WTC11 (cell line): ENCODE measurements at regions not wholly inside any gene's neighbourhood (a gene's known extent, or its start where the extent isn't known, plus 50 kb on each side); places are given as distances from the start of the nearest gene placed in this dataset.

Source experiments
- ATAC-seq: fragments of 200-7000 bp; cut with Tn5 transposase; 2 replicates; pipeline ENCODE4 v1.10.0; 2021; ENCODE audit warnings: mild to moderate bottlenecking, moderate library complexity
- CTCF ChIA-PET: fragments of 300-600 bp; sonication (Branson Sonifier 250); formaldehyde crosslinking; loops from one replicate; lab custom pipeline; 2021; ENCODE audit warnings: antibody characterized with exemption; lab: Charles Lee
- POLR2A ChIA-PET: fragments of 350-600 bp; sonication (Branson Sonifier 250); formaldehyde crosslinking; loops from one replicate; lab custom pipeline; 2021; ENCODE audit warnings: antibody characterized with exemption; lab: Charles Lee
- DNase-seq: peaks from one replicate; pipeline ENCODE4 v3.0.0; 2021; ENCODE audit warnings: low spot score
- H3K27ac Mint-ChIP-seq: 2 replicates; pipeline ENCODE4 v1.8.0; 2021; ENCODE audit warnings: mixed read lengths
- H3K27me3 Mint-ChIP-seq: 2 replicates; pipeline ENCODE4 v1.8.0; 2021; ENCODE audit warnings: low read depth, mild to moderate bottlenecking, moderate library complexity, mixed read lengths
- H3K36me3 Mint-ChIP-seq: 2 replicates; pipeline ENCODE4 v1.8.0; 2021; ENCODE audit warnings: mixed read lengths
- H3K4me1 Mint-ChIP-seq: 2 replicates; pipeline ENCODE4 v1.8.0; 2022; ENCODE audit warnings: mixed read lengths
- H3K4me3 Mint-ChIP-seq: 2 replicates; pipeline ENCODE4 v1.8.0; 2021; ENCODE audit warnings: mild to moderate bottlenecking, moderate library complexity, mixed read lengths
- H3K9me3 Mint-ChIP-seq: 2 replicates; pipeline ENCODE4 v1.8.0; 2021; ENCODE audit warnings: mixed read lengths
- E2F1 ChIP-seq: sonication (generic); formaldehyde crosslinking; IDR thresholded peaks from 2 replicates; pipeline ENCODE4 v1.8.0; 2022; ENCODE audit warnings: mild to moderate bottlenecking, missing genetic modification reagents
- ERG ChIP-seq: fragments of 250-450 bp; sonication (Bioruptor Pico); IDR thresholded peaks from 2 replicates; pipeline ENCODE4 v1.8.0; 2021; ENCODE audit warnings: mild to moderate bottlenecking
- FOXJ3 ChIP-seq: sonication (generic); formaldehyde crosslinking; IDR thresholded peaks from 2 replicates; pipeline ENCODE4 v1.9.0; 2021; ENCODE audit warnings: missing genetic modification reagents, mild to moderate bottlenecking, borderline replicate concordance
- JAZF1 ChIP-seq: fragments of 250-450 bp; sonication (Bioruptor Pico); IDR thresholded peaks from 2 replicates; pipeline ENCODE4 v1.9.0; 2021; ENCODE audit warnings: moderate library complexity, mild to moderate bottlenecking, inconsistent platforms
- KAT7 ChIP-seq: sonication (generic); formaldehyde crosslinking; IDR thresholded peaks from 2 replicates; pipeline ENCODE4 v1.8.1; 2023; ENCODE audit warnings: missing genetic modification reagents, mild to moderate bottlenecking, borderline replicate concordance
- NR1H2 ChIP-seq: sonication (generic); formaldehyde crosslinking; IDR thresholded peaks from 2 replicates; pipeline ENCODE4 v1.9.0; 2021; ENCODE audit warnings: mild to moderate bottlenecking, moderate library complexity, missing genetic modification reagents
- PRRX2 ChIP-seq: fragments of 250-450 bp; sonication (Bioruptor Pico); IDR thresholded peaks from 2 replicates; pipeline ENCODE4 v1.8.0; 2021; ENCODE audit warnings: mild to moderate bottlenecking
- TEAD1 ChIP-seq: sonication (generic); formaldehyde crosslinking; IDR thresholded peaks from 2 replicates; pipeline ENCODE4 v1.8.0; 2022; ENCODE audit warnings: mild to moderate bottlenecking, missing genetic modification reagents
- ZBTB43 ChIP-seq: sonication (generic); formaldehyde crosslinking; IDR thresholded peaks from 2 replicates; pipeline ENCODE4 v1.8.1; 2023; ENCODE audit warnings: mild to moderate bottlenecking, missing genetic modification reagents
- ZNF396 ChIP-seq: fragments of 250-450 bp; sonication (Bioruptor Pico); IDR thresholded peaks from 2 replicates; pipeline ENCODE4 v1.8.0; 2021; ENCODE audit warnings: mild to moderate bottlenecking, moderate library complexity, borderline replicate concordance
- ZNF416 ChIP-seq: fragments of 250-450 bp; sonication (Bioruptor Pico); IDR thresholded peaks from 2 replicates; pipeline ENCODE4 v1.9.0; 2021; ENCODE audit warnings: mild to moderate bottlenecking, inconsistent platforms
- TF ChIP-seq, protein P1 (sequence below): sonication (generic); formaldehyde crosslinking; IDR thresholded peaks from 2 replicates; pipeline ENCODE4 v1.8.1; 2022; ENCODE audit warnings: mild to moderate bottlenecking, missing genetic modification reagents, moderate library complexity, borderline replicate concordance
- TF ChIP-seq, protein P2 (sequence below): sonication (generic); formaldehyde crosslinking; IDR thresholded peaks from 2 replicates; pipeline ENCODE4 v1.8.1; 2023; ENCODE audit warnings: mild to moderate bottlenecking, missing genetic modification reagents
- TF ChIP-seq, protein P3 (sequence below): sonication (generic); formaldehyde crosslinking; IDR thresholded peaks from 2 replicates; pipeline ENCODE4 v1.8.0; 2022; ENCODE audit warnings: mild to moderate bottlenecking, missing genetic modification reagents
- TF ChIP-seq, protein P4 (sequence below): sonication (generic); formaldehyde crosslinking; IDR thresholded peaks from 2 replicates; pipeline ENCODE4 v1.8.0; 2022; ENCODE audit warnings: missing genetic modification reagents
- TF ChIP-seq, protein P5 (sequence below): sonication (generic); formaldehyde crosslinking; IDR thresholded peaks from 2 replicates; pipeline ENCODE4 v1.8.0; 2022; ENCODE audit warnings: mild to moderate bottlenecking, missing genetic modification reagents

DNA sequence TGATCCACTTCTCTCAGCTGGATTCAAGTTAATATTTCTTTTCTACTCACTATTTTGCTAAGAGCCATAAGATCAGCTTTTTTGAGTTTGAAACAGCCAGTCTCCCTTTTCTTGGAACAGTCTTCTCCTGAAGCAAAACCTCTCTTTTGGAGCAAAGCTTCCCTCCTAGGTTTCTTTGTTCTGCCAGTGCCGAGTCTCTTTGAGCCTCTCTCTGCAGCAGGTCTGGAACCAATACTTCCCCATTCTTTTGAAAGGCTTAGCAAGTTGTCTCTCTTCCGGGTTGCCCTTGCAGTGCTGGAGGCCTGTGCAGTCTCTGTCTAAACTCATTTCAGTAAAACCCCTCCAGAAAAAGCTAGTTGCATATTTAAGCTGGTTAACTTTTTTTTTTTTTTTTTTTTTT is 454.8 kb downstream of the NOVA1 start:
- no peak overlapping the region for H3K4me3 Mint-ChIP-seq
- ATAC-seq (peak; percentile 41), DNase-seq (no peak)
- H3K27me3 Mint-ChIP-seq, result no peaks in the 10 kb centered on the region
- H3K36me3 Mint-ChIP-seq, result no peaks in the 10 kb centered on the region
- ChIA-PET CTCF (interaction anchor here (0.9 kb wide), 1 partner anchor 21 kb away, joined by 3 read pairs; no protein-coding TSS in a partner anchor), POLR2A (interaction anchor here (0.6 to 0.7 kb wide), 2 partner anchors 27 to 797 kb away, joined by 5 read pairs; no protein-coding TSS in a partner anchor)
- peaks cover 8% of the 10 kb centered on the region for H3K4me1 Mint-ChIP-seq
- no peak overlapping the region for H3K27ac Mint-ChIP-seq
- H3K9me3 Mint-ChIP-seq, result no peaks in the 10 kb centered on the region
- TF ChIP-seq, protein P1, sequence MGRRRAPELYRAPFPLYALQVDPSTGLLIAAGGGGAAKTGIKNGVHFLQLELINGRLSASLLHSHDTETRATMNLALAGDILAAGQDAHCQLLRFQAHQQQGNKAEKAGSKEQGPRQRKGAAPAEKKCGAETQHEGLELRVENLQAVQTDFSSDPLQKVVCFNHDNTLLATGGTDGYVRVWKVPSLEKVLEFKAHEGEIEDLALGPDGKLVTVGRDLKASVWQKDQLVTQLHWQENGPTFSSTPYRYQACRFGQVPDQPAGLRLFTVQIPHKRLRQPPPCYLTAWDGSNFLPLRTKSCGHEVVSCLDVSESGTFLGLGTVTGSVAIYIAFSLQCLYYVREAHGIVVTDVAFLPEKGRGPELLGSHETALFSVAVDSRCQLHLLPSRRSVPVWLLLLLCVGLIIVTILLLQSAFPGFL, result no peak
- TF ChIP-seq FOXJ3 (CRISPR knock-in tag), result no peak
- TF ChIP-seq ZNF396 (CRISPR knock-in tag), result no peak
- TF ChIP-seq ZBTB43, result no peak
- no peak for TF ChIP-seq TEAD1 (CRISPR knock-in tag)
- TF ChIP-seq JAZF1 (CRISPR knock-in tag), result no peak
- no peak for TF ChIP-seq PRRX2
- no peak for TF ChIP-seq NR1H2 (CRISPR knock-in tag)
- TF ChIP-seq ERG (CRISPR knock-in tag), result no peak
- TF ChIP-seq, protein P2, sequence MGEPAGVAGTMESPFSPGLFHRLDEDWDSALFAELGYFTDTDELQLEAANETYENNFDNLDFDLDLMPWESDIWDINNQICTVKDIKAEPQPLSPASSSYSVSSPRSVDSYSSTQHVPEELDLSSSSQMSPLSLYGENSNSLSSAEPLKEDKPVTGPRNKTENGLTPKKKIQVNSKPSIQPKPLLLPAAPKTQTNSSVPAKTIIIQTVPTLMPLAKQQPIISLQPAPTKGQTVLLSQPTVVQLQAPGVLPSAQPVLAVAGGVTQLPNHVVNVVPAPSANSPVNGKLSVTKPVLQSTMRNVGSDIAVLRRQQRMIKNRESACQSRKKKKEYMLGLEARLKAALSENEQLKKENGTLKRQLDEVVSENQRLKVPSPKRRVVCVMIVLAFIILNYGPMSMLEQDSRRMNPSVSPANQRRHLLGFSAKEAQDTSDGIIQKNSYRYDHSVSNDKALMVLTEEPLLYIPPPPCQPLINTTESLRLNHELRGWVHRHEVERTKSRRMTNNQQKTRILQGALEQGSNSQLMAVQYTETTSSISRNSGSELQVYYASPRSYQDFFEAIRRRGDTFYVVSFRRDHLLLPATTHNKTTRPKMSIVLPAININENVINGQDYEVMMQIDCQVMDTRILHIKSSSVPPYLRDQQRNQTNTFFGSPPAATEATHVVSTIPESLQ, result no peak
- no peak for TF ChIP-seq E2F1 (CRISPR knock-in tag)
- no peak for TF ChIP-seq ZNF416 (CRISPR knock-in tag)
- TF ChIP-seq KAT7 (CRISPR knock-in tag), result no peak
- TF ChIP-seq, protein P3, sequence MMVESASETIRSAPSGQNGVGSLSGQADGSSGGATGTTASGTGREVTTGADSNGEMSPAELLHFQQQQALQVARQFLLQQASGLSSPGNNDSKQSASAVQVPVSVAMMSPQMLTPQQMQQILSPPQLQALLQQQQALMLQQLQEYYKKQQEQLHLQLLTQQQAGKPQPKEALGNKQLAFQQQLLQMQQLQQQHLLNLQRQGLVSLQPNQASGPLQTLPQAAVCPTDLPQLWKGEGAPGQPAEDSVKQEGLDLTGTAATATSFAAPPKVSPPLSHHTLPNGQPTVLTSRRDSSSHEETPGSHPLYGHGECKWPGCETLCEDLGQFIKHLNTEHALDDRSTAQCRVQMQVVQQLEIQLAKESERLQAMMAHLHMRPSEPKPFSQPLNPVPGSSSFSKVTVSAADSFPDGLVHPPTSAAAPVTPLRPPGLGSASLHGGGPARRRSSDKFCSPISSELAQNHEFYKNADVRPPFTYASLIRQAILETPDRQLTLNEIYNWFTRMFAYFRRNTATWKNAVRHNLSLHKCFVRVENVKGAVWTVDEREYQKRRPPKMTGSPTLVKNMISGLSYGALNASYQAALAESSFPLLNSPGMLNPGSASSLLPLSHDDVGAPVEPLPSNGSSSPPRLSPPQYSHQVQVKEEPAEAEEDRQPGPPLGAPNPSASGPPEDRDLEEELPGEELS, result no peak
- TF ChIP-seq, protein P4, sequence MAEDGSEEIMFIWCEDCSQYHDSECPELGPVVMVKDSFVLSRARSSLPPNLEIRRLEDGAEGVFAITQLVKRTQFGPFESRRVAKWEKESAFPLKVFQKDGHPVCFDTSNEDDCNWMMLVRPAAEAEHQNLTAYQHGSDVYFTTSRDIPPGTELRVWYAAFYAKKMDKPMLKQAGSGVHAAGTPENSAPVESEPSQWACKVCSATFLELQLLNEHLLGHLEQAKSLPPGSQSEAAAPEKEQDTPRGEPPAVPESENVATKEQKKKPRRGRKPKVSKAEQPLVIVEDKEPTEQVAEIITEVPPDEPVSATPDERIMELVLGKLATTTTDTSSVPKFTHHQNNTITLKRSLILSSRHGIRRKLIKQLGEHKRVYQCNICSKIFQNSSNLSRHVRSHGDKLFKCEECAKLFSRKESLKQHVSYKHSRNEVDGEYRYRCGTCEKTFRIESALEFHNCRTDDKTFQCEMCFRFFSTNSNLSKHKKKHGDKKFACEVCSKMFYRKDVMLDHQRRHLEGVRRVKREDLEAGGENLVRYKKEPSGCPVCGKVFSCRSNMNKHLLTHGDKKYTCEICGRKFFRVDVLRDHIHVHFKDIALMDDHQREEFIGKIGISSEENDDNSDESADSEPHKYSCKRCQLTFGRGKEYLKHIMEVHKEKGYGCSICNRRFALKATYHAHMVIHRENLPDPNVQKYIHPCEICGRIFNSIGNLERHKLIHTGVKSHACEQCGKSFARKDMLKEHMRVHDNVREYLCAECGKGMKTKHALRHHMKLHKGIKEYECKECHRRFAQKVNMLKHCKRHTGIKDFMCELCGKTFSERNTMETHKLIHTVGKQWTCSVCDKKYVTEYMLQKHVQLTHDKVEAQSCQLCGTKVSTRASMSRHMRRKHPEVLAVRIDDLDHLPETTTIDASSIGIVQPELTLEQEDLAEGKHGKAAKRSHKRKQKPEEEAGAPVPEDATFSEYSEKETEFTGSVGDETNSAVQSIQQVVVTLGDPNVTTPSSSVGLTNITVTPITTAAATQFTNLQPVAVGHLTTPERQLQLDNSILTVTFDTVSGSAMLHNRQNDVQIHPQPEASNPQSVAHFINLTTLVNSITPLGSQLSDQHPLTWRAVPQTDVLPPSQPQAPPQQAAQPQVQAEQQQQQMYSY (CRISPR knock-in tag), result no peak
- TF ChIP-seq, protein P5, sequence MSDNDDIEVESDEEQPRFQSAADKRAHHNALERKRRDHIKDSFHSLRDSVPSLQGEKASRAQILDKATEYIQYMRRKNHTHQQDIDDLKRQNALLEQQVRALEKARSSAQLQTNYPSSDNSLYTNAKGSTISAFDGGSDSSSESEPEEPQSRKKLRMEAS (CRISPR knock-in tag), result no peak
